ENCODE measurements at regions not wholly inside any gene's neighbourhood (a gene's known extent, or its start where the extent isn't known, plus 50 kb on each side); places are given as distances from the start of the nearest gene placed in this dataset.

GRCh38 chr2:43057026-43057741 lies 169.2 kb downstream of the ZFP36L2 start:
- TF ChIP-seq CTCF (IDR thresholded peaks at IDR 0.05) (no peak), POLR2A (IDR thresholded peaks at IDR 0.05) (no peak)
